DND-41 (cell line): ENCODE measurements at regions not wholly inside any gene's neighbourhood (a gene's known extent, or its start where the extent isn't known, plus 50 kb on each side); places are given as distances from the start of the nearest gene placed in this dataset.

Experiments used
- EZH2 ChIP-seq: IDR thresholded peaks from 3 replicates; pipeline ENCODE4 v1.6.1; 2012; ENCODE audit warnings: borderline replicate concordance, low read depth, mild to moderate bottlenecking, moderate library complexity, low read length, inconsistent platforms; ENCODE audit not compliant: severe bottlenecking
- TF ChIP-seq, protein P1 (sequence below): IDR thresholded peaks from 2 replicates; pipeline ENCODE4 v1.5.1; 2012; ENCODE audit warnings: borderline replicate concordance, low read length, moderate library complexity, mild to moderate bottlenecking; ENCODE audit not compliant: poor library complexity, severe bottlenecking; ENCODE audit errors: extremely low read depth

DNA sequence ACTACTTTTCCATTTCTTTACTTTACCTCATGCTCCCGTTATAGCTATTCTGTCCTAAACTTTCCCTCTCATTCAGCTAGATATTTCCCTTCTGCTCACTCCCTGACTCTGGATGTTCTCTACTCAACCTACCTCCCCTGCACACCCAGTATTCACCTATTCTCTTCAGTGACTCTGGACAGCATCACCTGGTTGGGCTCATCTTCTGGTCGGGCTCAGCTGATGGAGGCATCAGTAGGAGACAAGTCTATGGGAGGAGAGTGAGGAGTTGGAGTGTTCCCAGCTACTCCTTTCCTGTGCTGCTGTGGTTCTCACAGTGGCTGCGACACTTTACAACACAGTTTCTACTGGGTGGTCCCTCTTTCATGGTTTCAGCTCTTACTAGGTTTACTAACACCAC lies 493.9 kb downstream of the DMAC1 start:
- TF ChIP-seq, protein P1, sequence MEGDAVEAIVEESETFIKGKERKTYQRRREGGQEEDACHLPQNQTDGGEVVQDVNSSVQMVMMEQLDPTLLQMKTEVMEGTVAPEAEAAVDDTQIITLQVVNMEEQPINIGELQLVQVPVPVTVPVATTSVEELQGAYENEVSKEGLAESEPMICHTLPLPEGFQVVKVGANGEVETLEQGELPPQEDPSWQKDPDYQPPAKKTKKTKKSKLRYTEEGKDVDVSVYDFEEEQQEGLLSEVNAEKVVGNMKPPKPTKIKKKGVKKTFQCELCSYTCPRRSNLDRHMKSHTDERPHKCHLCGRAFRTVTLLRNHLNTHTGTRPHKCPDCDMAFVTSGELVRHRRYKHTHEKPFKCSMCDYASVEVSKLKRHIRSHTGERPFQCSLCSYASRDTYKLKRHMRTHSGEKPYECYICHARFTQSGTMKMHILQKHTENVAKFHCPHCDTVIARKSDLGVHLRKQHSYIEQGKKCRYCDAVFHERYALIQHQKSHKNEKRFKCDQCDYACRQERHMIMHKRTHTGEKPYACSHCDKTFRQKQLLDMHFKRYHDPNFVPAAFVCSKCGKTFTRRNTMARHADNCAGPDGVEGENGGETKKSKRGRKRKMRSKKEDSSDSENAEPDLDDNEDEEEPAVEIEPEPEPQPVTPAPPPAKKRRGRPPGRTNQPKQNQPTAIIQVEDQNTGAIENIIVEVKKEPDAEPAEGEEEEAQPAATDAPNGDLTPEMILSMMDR = no peak
- TF ChIP-seq EZH2 = no peak
